ENCODE measurements at regions not wholly inside any gene's neighbourhood (a gene's known extent, or its start where the extent isn't known, plus 50 kb on each side); places are given as distances from the start of the nearest gene placed in this dataset.
A peak's percentile ranks its signal among the peaks of the same experiment; 100 is the strongest.

GRCh38 chr10:18735711-18736110, 76.5 kb downstream of the ARL5B start:
- no peak for TF ChIP-seq CTCF (IDR thresholded peaks at IDR 0.05)
- Mint-ChIP-seq H3K27me3 (ENCODE audit: low read depth, poor library complexity) (peaks cover 4% of the 10 kb centered on the region), H3K36me3 (ENCODE audit: low read depth) (no peaks in the 10 kb centered on the region), H3K9me3 (peaks cover 4% of the 10 kb centered on the region), H3K4me1 (no peaks in the 10 kb centered on the region), H3K27ac (no peak overlapping the region), H3K4me3 (no peak overlapping the region)
- DNase-seq = no peak

GRCh38 chr10:18737236-18737635, 78.0 kb downstream of the ARL5B start:
- no peaks in the 10 kb centered on the region for H3K36me3 Mint-ChIP-seq (ENCODE audit: low read depth)
- no peak overlapping the region for H3K4me3 Mint-ChIP-seq
- no peak for TF ChIP-seq CTCF (IDR thresholded peaks at IDR 0.05)
- no peak overlapping the region for H3K27ac Mint-ChIP-seq
- H3K4me1 Mint-ChIP-seq = no peaks in the 10 kb centered on the region
- H3K27me3 Mint-ChIP-seq (ENCODE audit: low read depth, poor library complexity) = peaks cover 4% of the 10 kb centered on the region
- peaks cover 17% of the 10 kb centered on the region for H3K9me3 Mint-ChIP-seq
- no peak for DNase-seq

- no peak for DNase-seq
- no peaks in the 10 kb centered on the region for H3K4me1 Mint-ChIP-seq
- no peaks in the 10 kb centered on the region for H3K36me3 Mint-ChIP-seq (ENCODE audit: low read depth)
- peaks cover 17% of the 10 kb centered on the region for H3K9me3 Mint-ChIP-seq
- H3K27me3 Mint-ChIP-seq (ENCODE audit: low read depth, poor library complexity) = peaks cover 4% of the 10 kb centered on the region
- no peak overlapping the region for H3K4me3 Mint-ChIP-seq
- H3K27ac Mint-ChIP-seq = no peak overlapping the region
- TF ChIP-seq CTCF (IDR thresholded peaks at IDR 0.05) = no peak
Measured at GRCh38 chr10:18737841-18738240, 78.6 kb downstream of the ARL5B start.

GRCh38 chr10:18738835-18739234, 79.6 kb downstream of the ARL5B start:
- TF ChIP-seq CTCF (IDR thresholded peaks at IDR 0.05) = no peak
- no peaks in the 10 kb centered on the region for H3K4me1 Mint-ChIP-seq
- H3K27ac Mint-ChIP-seq = no peak overlapping the region
- H3K36me3 Mint-ChIP-seq (ENCODE audit: low read depth) = no peaks in the 10 kb centered on the region
- peaks cover 23% of the 10 kb centered on the region for H3K9me3 Mint-ChIP-seq
- no peak overlapping the region for H3K4me3 Mint-ChIP-seq
- DNase-seq = no peak
- peaks cover 4% of the 10 kb centered on the region for H3K27me3 Mint-ChIP-seq (ENCODE audit: low read depth, poor library complexity)

GRCh38 chr10:18743926-18744325, 84.7 kb downstream of the ARL5B start:
- Mint-ChIP-seq H3K27me3 (ENCODE audit: low read depth, poor library complexity) (no peaks in the 10 kb centered on the region), H3K36me3 (ENCODE audit: low read depth) (no peaks in the 10 kb centered on the region), H3K4me1 (no peaks in the 10 kb centered on the region), H3K9me3 (peaks cover 30% of the 10 kb centered on the region), H3K4me3 (no peak overlapping the region), H3K27ac (no peak overlapping the region)
- TF ChIP-seq CTCF (IDR thresholded peaks at IDR 0.05) = no peak
- DNase-seq = no peak

- no peak overlapping the region for H3K27ac Mint-ChIP-seq
- H3K9me3 Mint-ChIP-seq = no peaks in the 10 kb centered on the region
Measured at GRCh38 chr10:18753312-18753895, 94.2 kb downstream of the ARL5B start.

More at GRCh38 chr10:18753312-18753895, 94.2 kb downstream of the ARL5B start:
- H3K27me3 Mint-ChIP-seq (ENCODE audit: low read depth, poor library complexity) = peaks cover 5% of the 10 kb centered on the region
- no peaks in the 10 kb centered on the region for H3K4me1 Mint-ChIP-seq
- DNase-seq = no peak
- no peak for TF ChIP-seq CTCF (IDR thresholded peaks at IDR 0.05)
- peak overlapping the region; percentile 23 for H3K4me3 Mint-ChIP-seq
- no peaks in the 10 kb centered on the region for H3K36me3 Mint-ChIP-seq (ENCODE audit: low read depth)

Measured in nephron progenitor cell (in vitro differentiated cells).